GM12872 (cell line): ENCODE measurements at regions not wholly inside any gene's neighbourhood (a gene's known extent, or its start where the extent isn't known, plus 50 kb on each side); places are given as distances from the start of the nearest gene placed in this dataset.

Source experiments
- TF ChIP-seq, protein P1 (sequence below): IDR thresholded peaks from 3 replicates; pipeline ENCODE4 v1.5.1; 2011; ENCODE audit warnings: low read depth, mild to moderate bottlenecking, low read length, moderate library complexity; ENCODE audit not compliant: insufficient read depth

DNA sequence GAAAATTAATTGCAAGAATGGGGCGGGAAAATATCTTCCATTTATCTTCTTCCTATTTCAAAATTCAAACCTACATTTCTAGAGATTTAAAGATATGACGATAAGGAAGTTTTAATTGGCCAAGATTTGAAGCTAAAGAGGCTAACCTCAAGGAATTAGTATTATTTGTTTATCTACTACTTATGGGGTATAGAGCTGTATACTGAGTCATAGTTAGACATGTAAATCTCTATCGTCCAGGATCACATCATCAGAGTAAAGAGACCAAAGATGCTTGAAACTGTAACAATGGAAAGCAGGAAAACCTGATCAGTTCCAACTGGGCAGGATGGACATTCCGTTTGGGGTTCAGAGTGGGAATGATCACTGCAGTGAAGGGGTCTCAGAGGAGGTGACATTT is 95.2 kb upstream of the KLF7 start:
- TF ChIP-seq, protein P1, sequence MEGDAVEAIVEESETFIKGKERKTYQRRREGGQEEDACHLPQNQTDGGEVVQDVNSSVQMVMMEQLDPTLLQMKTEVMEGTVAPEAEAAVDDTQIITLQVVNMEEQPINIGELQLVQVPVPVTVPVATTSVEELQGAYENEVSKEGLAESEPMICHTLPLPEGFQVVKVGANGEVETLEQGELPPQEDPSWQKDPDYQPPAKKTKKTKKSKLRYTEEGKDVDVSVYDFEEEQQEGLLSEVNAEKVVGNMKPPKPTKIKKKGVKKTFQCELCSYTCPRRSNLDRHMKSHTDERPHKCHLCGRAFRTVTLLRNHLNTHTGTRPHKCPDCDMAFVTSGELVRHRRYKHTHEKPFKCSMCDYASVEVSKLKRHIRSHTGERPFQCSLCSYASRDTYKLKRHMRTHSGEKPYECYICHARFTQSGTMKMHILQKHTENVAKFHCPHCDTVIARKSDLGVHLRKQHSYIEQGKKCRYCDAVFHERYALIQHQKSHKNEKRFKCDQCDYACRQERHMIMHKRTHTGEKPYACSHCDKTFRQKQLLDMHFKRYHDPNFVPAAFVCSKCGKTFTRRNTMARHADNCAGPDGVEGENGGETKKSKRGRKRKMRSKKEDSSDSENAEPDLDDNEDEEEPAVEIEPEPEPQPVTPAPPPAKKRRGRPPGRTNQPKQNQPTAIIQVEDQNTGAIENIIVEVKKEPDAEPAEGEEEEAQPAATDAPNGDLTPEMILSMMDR = no peak

DNA sequence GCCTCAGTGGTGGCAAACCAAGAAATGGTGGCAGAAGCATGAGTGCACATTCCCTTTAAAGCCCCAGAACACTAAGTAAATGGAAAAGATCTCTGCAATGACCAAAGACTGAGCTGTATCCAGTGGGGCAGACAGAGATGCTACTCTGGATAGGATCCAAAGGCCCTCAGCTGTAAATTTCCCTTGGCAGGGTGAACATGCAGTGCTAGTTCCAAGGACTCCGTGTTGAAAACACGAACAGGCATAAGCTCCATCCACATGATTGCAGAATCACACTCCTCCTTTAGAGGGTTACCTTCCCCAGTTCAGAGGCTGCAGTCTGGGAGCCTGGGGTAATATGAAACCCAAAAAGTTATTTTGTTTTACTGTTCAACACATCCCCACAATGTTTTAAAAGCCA is 98.6 kb upstream of the KLF7 start:
- TF ChIP-seq, protein P1 = no peak

DNA sequence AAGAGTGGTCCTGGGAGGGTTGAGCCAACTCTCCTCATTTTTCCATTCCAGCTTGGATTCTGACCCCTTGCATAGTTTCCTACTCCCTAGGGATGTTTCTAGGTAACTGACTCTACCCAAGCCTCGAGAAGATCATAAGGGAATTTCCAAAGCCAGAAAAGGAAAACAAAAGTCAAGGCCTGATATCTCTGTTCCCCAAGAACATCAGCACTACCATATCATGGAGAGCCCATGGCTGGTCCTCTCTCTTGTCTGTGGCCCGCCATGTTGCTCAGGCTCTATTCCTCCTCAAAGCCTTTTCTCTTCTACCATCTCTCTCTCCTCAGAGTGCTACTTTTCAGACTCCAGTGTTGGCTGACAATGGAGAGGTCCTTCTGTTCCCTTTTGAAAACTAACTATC is 99.6 kb upstream of the KLF7 start:
- TF ChIP-seq, protein P1 = no peak

DNA sequence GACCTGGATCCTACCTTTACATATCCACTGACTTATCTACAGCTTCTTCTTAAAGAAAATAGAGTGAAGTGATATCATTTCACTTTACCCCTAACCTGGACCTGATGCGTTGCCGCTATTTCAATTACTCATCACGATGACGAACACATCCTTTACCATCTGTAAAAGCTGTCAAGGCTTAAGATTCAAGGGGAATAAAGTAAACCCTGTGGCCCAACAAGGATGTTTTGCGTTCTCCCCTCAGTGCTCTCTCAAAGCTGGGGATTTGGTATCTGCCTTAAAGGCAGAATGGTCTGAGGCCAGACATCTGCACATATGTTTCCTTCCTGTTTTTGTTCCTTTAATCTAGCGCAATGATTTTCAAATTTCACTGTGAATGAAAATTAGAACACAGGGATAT is 100.1 kb upstream of the KLF7 start:
- TF ChIP-seq, protein P1 = no peak

DNA sequence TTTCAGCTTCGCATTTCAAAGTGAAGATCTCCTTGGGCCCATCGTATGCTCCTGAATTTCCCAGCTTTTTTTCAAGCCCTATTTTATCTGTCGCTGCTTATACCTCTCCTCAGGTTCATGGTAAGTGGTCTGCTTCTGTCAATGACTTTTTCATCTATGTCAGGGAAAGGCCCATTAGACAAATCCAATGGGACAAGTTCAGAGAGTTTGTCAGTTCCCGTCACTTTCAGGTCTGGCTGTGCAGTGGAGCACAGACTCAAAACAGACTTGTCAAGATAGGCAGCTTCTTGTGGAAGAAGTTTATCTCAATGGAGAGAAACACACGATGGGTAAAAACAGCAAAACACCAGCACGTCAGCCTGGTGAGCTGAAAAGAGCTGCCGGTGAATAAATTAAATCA is 100.9 kb upstream of the KLF7 start:
- TF ChIP-seq, protein P1 = no peak

DNA sequence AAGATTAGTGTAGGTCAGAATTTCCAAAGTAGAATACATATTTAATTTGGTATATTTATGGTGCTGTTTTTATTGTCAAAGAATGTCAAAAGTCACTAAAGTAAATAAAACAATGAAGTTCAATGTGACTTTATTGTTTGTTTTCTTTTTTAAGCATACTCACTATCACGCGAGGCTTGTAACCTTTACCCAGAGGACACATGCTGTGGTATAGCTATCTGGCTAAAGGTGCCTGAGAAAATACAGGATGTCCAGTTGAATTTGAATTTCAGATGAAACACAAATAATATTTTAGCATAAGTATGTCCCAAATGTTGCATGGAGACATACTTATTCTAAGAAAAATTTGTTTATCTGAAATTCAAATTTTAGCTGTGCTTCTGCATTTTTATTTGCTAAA is 103.3 kb upstream of the KLF7 start:
- TF ChIP-seq, protein P1 = no peak

DNA sequence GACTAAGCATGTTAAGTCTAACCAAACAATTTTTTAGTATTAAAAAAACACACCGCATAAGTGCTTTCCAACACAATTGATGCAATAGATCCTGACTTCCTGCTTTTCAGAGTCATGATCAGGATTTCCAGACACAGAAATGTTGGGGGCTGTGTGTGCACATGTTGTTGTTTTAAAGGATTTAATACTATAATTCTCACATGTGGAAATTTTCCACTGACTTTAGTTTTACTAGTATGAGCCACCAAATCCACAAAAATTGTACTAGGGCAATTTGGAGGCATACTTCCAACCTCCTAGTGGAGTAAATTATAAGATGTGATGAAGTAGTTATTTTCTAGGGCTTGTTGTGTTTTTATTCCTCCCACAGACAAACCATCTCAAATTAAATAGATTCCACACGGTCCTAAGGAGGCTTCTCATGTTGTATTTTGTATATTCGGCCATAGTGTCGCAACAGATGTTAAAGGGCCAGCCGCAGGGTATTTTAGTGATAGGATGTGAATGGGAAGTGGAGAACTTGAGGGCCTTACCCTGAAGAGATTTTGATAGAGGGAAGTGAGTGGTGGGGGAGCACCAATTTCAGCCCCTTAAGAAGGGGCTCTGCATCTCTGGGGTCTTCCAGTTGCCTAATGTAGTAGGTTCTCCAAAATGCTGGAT is 108.9 kb upstream of the KLF7 start:
- TF ChIP-seq, protein P1 = no peak
